GM12878 (cell line): ENCODE measurements at regions not wholly inside any gene's neighbourhood (a gene's known extent, or its start where the extent isn't known, plus 50 kb on each side); places are given as distances from the start of the nearest gene placed in this dataset.

Experiments
- BCL3 ChIP-seq: IDR thresholded peaks from 2 replicates; pipeline ENCODE4 v1.6.1; 2011; ENCODE audit warnings: borderline replicate concordance, low read depth, mild to moderate bottlenecking, moderate library complexity, low read length; ENCODE audit not compliant: insufficient read depth, poor library complexity, severe bottlenecking
- BRCA1 ChIP-seq: IDR thresholded peaks from 2 replicates; pipeline ENCODE4 v1.6.1; 2011; ENCODE audit warnings: low read depth, low read length, improper control_type of control experiment
- CTCF ChIP-seq, 3 experiments: IDR thresholded peaks in 2 of 3; conservative IDR thresholded peaks in 1 of 3; 2 replicates each; pipeline ENCODE4 v1.5.1; 2011; ENCODE audit warnings: low read depth in 3 of 3, low read length in 3 of 3, mild to moderate bottlenecking in 3 of 3, control low read depth in 2 of 3, moderate library complexity in 2 of 3, inconsistent platforms in 1 of 3, mixed read lengths in 1 of 3; ENCODE audit not compliant: control insufficient read depth in 2 of 3, insufficient read depth in 1 of 3; ENCODE audit errors: extremely low read depth in 1 of 3
- CUX1 ChIP-seq: IDR thresholded peaks from 2 replicates; pipeline ENCODE4 v1.6.1; 2012; ENCODE audit warnings: improper control_type of control experiment, low read depth, low read length; ENCODE audit not compliant: insufficient replicate concordance
- EP300 ChIP-seq, 2 experiments: fragments of 150-350 bp in 1 of 2; IDR thresholded peaks; 2 replicates each; pipeline ENCODE4 v1.6.1; 2011 to 2012; ENCODE audit warnings: low read depth in 2 of 2, low read length in 2 of 2, borderline replicate concordance in 1 of 2, improper control_type of control experiment in 1 of 2, inconsistent platforms in 1 of 2; ENCODE audit not compliant: control insufficient read depth in 1 of 2
- FOS ChIP-seq: IDR thresholded peaks from 3 replicates; pipeline ENCODE4 v1.6.1; 2011; ENCODE audit warnings: borderline replicate concordance; ENCODE audit not compliant: insufficient read length; ENCODE audit errors: extremely low read depth
- GABPA ChIP-seq: IDR thresholded peaks from 2 replicates; pipeline ENCODE4 v1.6.1; 2014; ENCODE audit warnings: antibody characterized with exemption, low read depth, mild to moderate bottlenecking, inconsistent platforms
- JUND ChIP-seq: IDR thresholded peaks from 2 replicates; pipeline ENCODE4 v1.6.1; 2012; ENCODE audit warnings: low read depth, mild to moderate bottlenecking, low read length, improper control_type of control experiment, moderate library complexity
- MTA2 ChIP-seq: fragments of 450-650 bp; IDR thresholded peaks from 2 replicates; pipeline ENCODE4 v1.6.1; 2016; ENCODE audit warnings: low read depth, mild to moderate bottlenecking, moderate library complexity
- POLR2A ChIP-seq: IDR thresholded peaks from 2 replicates; pipeline ENCODE4 v1.6.1; 2011; ENCODE audit warnings: low read depth, mild to moderate bottlenecking, low read length
- POLR2AphosphoS2 ChIP-seq: IDR thresholded peaks from 2 replicates; pipeline ENCODE4 v1.6.1; 2011; ENCODE audit warnings: low read depth, mild to moderate bottlenecking, low read length, improper control_type of control experiment, moderate library complexity
- POLR2AphosphoS5 ChIP-seq: IDR thresholded peaks from 2 replicates; pipeline ENCODE4 v1.6.1; 2011; ENCODE audit warnings: mild to moderate bottlenecking, low read length, inconsistent platforms
- YBX1 ChIP-seq: fragments of 450-650 bp; IDR thresholded peaks from 2 replicates; pipeline ENCODE4 v1.6.1; 2016; ENCODE audit warnings: antibody characterized with exemption
- ZNF217 ChIP-seq: fragments of 450-650 bp; IDR thresholded peaks from 2 replicates; pipeline ENCODE4 v1.6.1; 2017; ENCODE audit warnings: antibody characterized with exemption, mild to moderate bottlenecking

GRCh38 chr12:38969706-38970105 lies 64.3 kb upstream of the CPNE8 start:
- no peak for TF ChIP-seq YBX1
- no peak for TF ChIP-seq CUX1
- TF ChIP-seq GABPA, result no peak
- no peak for TF ChIP-seq EP300 (IDR thresholded peaks at IDR 0.05; ENCODE audit: borderline replicate concordance in 1 of 2, control insufficient read depth in 1 of 2, low read depth in 2 of 2, low read length in 2 of 2)
- TF ChIP-seq MTA2, result no peak
- no peak for TF ChIP-seq CTCF (IDR thresholded peaks at IDR 0.05 in 2 of 3, conservative IDR thresholded peaks at IDR 0.05 in 1 of 3; ENCODE audit: control insufficient read depth in 2 of 3, extremely low read depth in 1 of 3, insufficient read depth in 1 of 3, low read depth in 3 of 3, low read length in 3 of 3)
- TF ChIP-seq POLR2AphosphoS5, result no peak
- TF ChIP-seq POLR2A, result no peak
- no peak for TF ChIP-seq BRCA1
- no peak for TF ChIP-seq BCL3
- TF ChIP-seq POLR2AphosphoS2, result no peak
- no peak for TF ChIP-seq FOS
- TF ChIP-seq JUND, result no peak
- no peak for TF ChIP-seq ZNF217
